Testis (tissue), 2 donors: ENCODE measurements at regions not wholly inside any gene's neighbourhood (a gene's known extent, or its start where the extent isn't known, plus 50 kb on each side); places are given as distances from the start of the nearest gene placed in this dataset.

Experiments used
- CTCF ChIP-seq, 3 experiments: fragments of 450-650 bp in 2 of 3; fragments of 200-600 bp in 1 of 3; sonication (generic) in 1 of 3; IDR thresholded peaks; one replicate each; pipeline ENCODE4 v1.5.1; 2016 to 2019; ENCODE audit warnings: antibody characterized with exemption in 3 of 3, mild to moderate bottlenecking in 2 of 3, moderate library complexity in 1 of 3
- POLR2A ChIP-seq: fragments of 450-650 bp; IDR thresholded peaks from one replicate; pipeline ENCODE4 v1.6.1; 2017; ENCODE audit warnings: antibody characterized with exemption, mild to moderate bottlenecking, moderate library complexity

- TF ChIP-seq CTCF (IDR thresholded peaks at IDR 0.05) (no peak), POLR2A (no peak)
These were observed 198.9 kb upstream of the RGS6 start for GRCh38 chr14:71733210-71733883.
